ENCODE measurements at regions not wholly inside any gene's neighbourhood (a gene's known extent, or its start where the extent isn't known, plus 50 kb on each side); places are given as distances from the start of the nearest gene placed in this dataset.
"Not testable (repeated sequence)": the region's sequence is repeated elsewhere in the genome, so short reads cannot be mapped to it uniquely, and the experiment has no call there.

- TF ChIP-seq, protein P1, sequence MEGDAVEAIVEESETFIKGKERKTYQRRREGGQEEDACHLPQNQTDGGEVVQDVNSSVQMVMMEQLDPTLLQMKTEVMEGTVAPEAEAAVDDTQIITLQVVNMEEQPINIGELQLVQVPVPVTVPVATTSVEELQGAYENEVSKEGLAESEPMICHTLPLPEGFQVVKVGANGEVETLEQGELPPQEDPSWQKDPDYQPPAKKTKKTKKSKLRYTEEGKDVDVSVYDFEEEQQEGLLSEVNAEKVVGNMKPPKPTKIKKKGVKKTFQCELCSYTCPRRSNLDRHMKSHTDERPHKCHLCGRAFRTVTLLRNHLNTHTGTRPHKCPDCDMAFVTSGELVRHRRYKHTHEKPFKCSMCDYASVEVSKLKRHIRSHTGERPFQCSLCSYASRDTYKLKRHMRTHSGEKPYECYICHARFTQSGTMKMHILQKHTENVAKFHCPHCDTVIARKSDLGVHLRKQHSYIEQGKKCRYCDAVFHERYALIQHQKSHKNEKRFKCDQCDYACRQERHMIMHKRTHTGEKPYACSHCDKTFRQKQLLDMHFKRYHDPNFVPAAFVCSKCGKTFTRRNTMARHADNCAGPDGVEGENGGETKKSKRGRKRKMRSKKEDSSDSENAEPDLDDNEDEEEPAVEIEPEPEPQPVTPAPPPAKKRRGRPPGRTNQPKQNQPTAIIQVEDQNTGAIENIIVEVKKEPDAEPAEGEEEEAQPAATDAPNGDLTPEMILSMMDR (IDR thresholded peaks at IDR 0.05; ENCODE audit: low read depth, low read length, missing control alignments), result no peak
- DNase-seq (ENCODE audit: low read depth), result no peak
- H3K4me3 ChIP-seq (ENCODE audit: low read depth, low read length), result no peak overlapping the region
Measured at GRCh38 chr12:61282790-61283575, 977.2 kb upstream of the USP15 start.

- H3K4me3 ChIP-seq (ENCODE audit: low read depth, low read length), result no peak overlapping the region
- TF ChIP-seq, protein P1 (IDR thresholded peaks at IDR 0.05; ENCODE audit: low read depth, low read length, missing control alignments), result no peak
- no peak for DNase-seq (ENCODE audit: low read depth)
Measured at GRCh38 chr12:61290473-61290872, 969.7 kb upstream of the USP15 start.

DNA sequence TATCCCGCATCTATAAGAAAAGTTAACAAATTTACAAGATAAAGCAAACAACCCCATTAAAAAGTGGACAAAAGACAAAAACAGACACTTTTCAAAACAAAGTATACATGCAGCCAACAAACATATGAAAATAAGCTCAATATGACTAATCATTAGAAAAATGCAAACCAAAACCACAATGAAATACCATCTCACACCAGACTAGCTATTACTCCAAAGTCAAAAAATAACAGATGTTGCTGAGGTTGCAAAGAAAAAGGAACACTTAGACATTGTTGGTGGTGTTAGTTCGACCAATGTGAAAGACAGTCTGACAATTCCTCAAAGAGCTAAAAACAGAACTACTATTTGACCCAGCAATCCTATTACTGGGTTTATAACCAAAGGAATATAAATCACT is 968.6 kb upstream of the USP15 start:
- TF ChIP-seq, protein P1 (IDR thresholded peaks at IDR 0.05; ENCODE audit: low read depth, low read length, missing control alignments), result no peak
- DNase-seq (ENCODE audit: low read depth), result no peak
- no peak overlapping the region for H3K4me3 ChIP-seq (ENCODE audit: low read depth, low read length)

DNA sequence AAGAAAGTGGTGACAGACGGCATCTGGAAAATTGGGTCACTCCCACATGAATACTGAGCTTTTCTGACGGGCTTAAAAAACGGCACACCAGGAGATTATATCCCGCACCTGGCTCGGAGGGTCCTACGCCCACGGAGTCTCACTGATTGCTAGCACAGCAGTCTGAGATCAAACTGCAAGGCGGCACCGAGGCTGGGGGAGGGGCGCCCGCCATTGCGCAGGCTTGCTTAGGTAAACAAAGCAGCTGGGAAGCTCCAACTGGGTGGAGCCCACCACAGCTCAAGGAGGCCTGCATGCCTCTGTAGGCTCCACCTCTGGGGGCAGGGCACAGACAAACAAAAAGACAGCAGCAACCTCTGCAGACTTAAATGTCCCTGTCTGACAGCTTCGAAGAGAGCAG is 966.2 kb upstream of the USP15 start:
- DNase-seq (ENCODE audit: low read depth); H3K4me3 ChIP-seq (ENCODE audit: low read depth, low read length): not testable (repeated sequence)

DNA sequence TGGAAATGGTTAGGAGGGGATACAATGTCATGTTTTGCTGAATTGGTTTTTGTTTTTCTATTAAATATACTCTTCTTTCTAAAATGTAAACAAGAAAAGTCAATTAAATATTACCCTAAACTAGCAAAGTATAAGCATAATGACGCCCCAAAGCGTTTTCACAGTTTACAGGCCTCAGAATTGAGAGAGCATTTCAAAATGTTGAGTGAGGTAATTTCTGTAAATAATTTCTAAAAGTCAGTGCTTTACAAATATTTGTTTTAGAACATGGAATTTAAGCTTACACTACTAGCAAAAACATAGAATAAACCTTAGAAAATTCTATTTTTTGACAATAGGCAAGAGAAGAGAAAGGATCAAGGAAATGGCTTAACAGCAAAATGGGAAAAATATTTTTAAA is 958.4 kb upstream of the USP15 start:
- TF ChIP-seq, protein P1 (IDR thresholded peaks at IDR 0.05; ENCODE audit: low read depth, low read length, missing control alignments), result no peak

DNA sequence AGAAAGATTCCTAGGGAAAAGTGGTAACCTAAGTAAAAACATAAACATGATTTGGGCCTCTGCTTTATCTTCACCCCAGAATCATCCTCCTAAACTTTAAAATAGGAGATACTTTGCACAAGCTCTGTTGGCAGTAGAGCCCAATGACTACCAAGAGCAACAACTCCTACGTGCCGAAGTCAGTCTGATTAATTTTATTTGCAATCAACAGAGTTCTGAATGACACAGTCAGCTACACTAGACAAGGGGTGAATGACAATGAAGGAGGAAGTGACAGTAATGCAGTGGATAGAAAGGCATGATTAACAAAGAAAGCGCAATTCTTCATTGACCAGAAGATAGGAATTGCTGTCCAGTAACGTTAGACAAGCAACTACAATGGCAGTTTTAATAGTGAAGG is 957.9 kb upstream of the USP15 start:
- TF ChIP-seq, protein P1 (IDR thresholded peaks at IDR 0.05; ENCODE audit: low read depth, low read length, missing control alignments), result no peak
- no peak overlapping the region for H3K4me3 ChIP-seq (ENCODE audit: low read depth, low read length)
- no peak for DNase-seq (ENCODE audit: low read depth)

More for the DNA sequence above, 958.4 kb upstream of the USP15 start:
- no peak overlapping the region for H3K4me3 ChIP-seq (ENCODE audit: low read depth, low read length)
- no peak for DNase-seq (ENCODE audit: low read depth)

DNA sequence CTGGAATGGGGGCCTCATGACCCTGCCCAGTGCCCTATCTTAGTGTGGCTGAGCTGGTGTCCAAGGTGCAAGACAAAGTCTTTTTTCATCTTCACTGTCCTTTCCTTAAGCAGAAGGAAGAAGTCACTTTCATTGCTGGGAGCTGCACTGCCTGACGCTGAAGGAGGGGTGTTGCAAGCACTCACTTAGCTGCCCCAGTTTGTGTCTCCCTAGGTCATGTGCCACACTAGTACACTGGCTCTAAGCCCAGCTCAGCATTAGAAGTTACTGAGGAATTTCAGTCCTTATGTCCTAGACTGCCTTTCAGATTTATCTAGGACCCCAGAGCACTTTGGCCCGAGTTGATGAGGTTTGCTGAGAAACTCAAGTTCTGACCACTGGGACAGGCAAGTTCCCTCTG is 952.0 kb upstream of the USP15 start:
- TF ChIP-seq, protein P1 (IDR thresholded peaks at IDR 0.05; ENCODE audit: low read depth, low read length, missing control alignments), result no peak
- no peak for DNase-seq (ENCODE audit: low read depth)
- no peak overlapping the region for H3K4me3 ChIP-seq (ENCODE audit: low read depth, low read length)
